MM.1S (cell line): ENCODE measurements at regions not wholly inside any gene's neighbourhood (a gene's known extent, or its start where the extent isn't known, plus 50 kb on each side); places are given as distances from the start of the nearest gene placed in this dataset.

Source experiments
- DNase-seq: peaks from one replicate; pipeline ENCODE4 v3.0.0-alpha.2; 2015
- H2AFZ ChIP-seq: fragments of 300-600 bp; sonication (generic); 2 replicates; pipeline ENCODE4 v1.6.0; 2016; ENCODE audit warnings: antibody characterized with exemption, low read length
- H3F3A ChIP-seq: fragments of 300-600 bp; sonication (generic); 2 replicates; pipeline ENCODE4 v1.6.1; 2016; ENCODE audit warnings: mild to moderate bottlenecking, antibody characterized with exemption, low read length, moderate library complexity, mixed read lengths; ENCODE audit not compliant: insufficient read depth
- H3K27ac ChIP-seq: fragments of 300-600 bp; sonication (generic); 2 replicates; pipeline ENCODE4 v1.5.1; 2016; ENCODE audit warnings: mild to moderate bottlenecking, low read length
- H3K27me3 ChIP-seq: fragments of 300-600 bp; sonication (generic); replicated peaks from 2 replicates; pipeline ENCODE4 v1.6.0; 2016; ENCODE audit warnings: low read length; ENCODE audit not compliant: insufficient read depth
- H3K36me3 ChIP-seq: fragments of 300-600 bp; sonication (generic); replicated peaks from 2 replicates; pipeline ENCODE4 v1.6.1; 2016; ENCODE audit warnings: mild to moderate bottlenecking, low read length, mixed read lengths; ENCODE audit not compliant: insufficient read depth
- H3K4me1 ChIP-seq: fragments of 300-600 bp; sonication (generic); 2 replicates; pipeline ENCODE4 v1.6.1; 2016; ENCODE audit warnings: low read length, mixed read lengths
- H3K4me2 ChIP-seq: fragments of 300-600 bp; sonication (generic); 2 replicates; pipeline ENCODE4 v1.6.0; 2016; ENCODE audit warnings: low read depth, low read length
- H3K4me3 ChIP-seq: fragments of 300-600 bp; sonication (generic); 2 replicates; pipeline ENCODE4 v1.5.1; 2016; ENCODE audit warnings: low read length, mixed read lengths
- H3K79me2 ChIP-seq: fragments of 300-600 bp; sonication (generic); 2 replicates; pipeline ENCODE4 v1.6.1; 2016; ENCODE audit warnings: mixed run types, low read length, mixed read lengths
- H3K9ac ChIP-seq: fragments of 300-600 bp; sonication (generic); 2 replicates; pipeline ENCODE4 v1.6.1; 2016; ENCODE audit warnings: low read length, mixed read lengths
- H3K9me2 ChIP-seq: fragments of 300-600 bp; sonication (generic); replicated peaks from 2 replicates; pipeline ENCODE4 v1.6.1; 2016; ENCODE audit warnings: mild to moderate bottlenecking, low read length, mixed read lengths; ENCODE audit not compliant: insufficient read depth
- H3K9me3 ChIP-seq: fragments of 300-600 bp; sonication (generic); replicated peaks from 2 replicates; pipeline ENCODE4 v1.6.1; 2016; ENCODE audit warnings: mild to moderate bottlenecking, low read length, mixed read lengths; ENCODE audit not compliant: insufficient read depth
- H4K20me1 ChIP-seq: fragments of 300-600 bp; sonication (generic); 2 replicates; pipeline ENCODE4 v1.6.1; 2016; ENCODE audit warnings: mild to moderate bottlenecking, low read length, moderate library complexity, mixed read lengths; ENCODE audit not compliant: insufficient read depth
- EZH2 ChIP-seq: fragments of 300-600 bp; sonication (generic); optimal IDR thresholded peaks from 2 replicates; pipeline ENCODE3; 2017; ENCODE audit warnings: low read depth, mild to moderate bottlenecking, antibody characterized with exemption, low read length, mixed read lengths
- EZH2phosphoT487 ChIP-seq: fragments of 300-600 bp; sonication (generic); IDR thresholded peaks from 2 replicates; pipeline ENCODE4 v1.6.1; 2018; ENCODE audit warnings: antibody characterized with exemption, low read length
- TF ChIP-seq, protein P1 (sequence below): fragments of 300-600 bp; sonication (generic); IDR thresholded peaks from 2 replicates; pipeline ENCODE4 v1.5.1; 2016; ENCODE audit warnings: antibody characterized with exemption, low read length, mixed read lengths

DNA sequence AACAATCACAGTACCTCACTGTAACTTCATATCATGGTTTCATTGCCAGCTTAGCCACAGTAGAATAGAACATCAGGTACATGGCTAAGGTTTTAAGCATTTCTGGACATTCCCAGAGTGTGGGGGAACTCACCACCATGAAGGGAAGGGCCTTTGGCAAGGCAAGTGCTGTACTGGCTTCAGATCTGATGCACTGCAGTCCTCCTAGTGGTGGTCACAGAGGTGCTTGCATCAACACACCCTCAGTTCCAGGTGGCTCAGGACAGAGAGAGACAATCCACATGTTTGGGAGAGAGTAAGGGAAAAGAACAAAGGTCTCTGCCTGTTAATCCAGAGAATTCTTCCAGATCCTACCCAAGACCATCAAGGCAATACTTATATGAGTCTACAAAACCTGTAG is 528.4 kb upstream of the RGS18 start:
- no peaks in the 10 kb centered on the region for H3K9me2 ChIP-seq
- TF ChIP-seq EZH2phosphoT487 (no peak), EZH2 (no peak)
- TF ChIP-seq, protein P1, sequence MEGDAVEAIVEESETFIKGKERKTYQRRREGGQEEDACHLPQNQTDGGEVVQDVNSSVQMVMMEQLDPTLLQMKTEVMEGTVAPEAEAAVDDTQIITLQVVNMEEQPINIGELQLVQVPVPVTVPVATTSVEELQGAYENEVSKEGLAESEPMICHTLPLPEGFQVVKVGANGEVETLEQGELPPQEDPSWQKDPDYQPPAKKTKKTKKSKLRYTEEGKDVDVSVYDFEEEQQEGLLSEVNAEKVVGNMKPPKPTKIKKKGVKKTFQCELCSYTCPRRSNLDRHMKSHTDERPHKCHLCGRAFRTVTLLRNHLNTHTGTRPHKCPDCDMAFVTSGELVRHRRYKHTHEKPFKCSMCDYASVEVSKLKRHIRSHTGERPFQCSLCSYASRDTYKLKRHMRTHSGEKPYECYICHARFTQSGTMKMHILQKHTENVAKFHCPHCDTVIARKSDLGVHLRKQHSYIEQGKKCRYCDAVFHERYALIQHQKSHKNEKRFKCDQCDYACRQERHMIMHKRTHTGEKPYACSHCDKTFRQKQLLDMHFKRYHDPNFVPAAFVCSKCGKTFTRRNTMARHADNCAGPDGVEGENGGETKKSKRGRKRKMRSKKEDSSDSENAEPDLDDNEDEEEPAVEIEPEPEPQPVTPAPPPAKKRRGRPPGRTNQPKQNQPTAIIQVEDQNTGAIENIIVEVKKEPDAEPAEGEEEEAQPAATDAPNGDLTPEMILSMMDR, result no peak
- H3K79me2 ChIP-seq, result no peaks in the 10 kb centered on the region
- H3K4me3 ChIP-seq, result no peak overlapping the region
- H3K27ac ChIP-seq, result no peak overlapping the region
- H3K27me3 ChIP-seq, result no peaks in the 10 kb centered on the region
- H2AFZ ChIP-seq, result no peak overlapping the region
- no peaks in the 10 kb centered on the region for H4K20me1 ChIP-seq
- no peak for DNase-seq
- H3K36me3 ChIP-seq, result no peaks in the 10 kb centered on the region
- H3K9ac ChIP-seq, result no peak overlapping the region
- H3K4me2 ChIP-seq, result no peak overlapping the region
- H3K4me1 ChIP-seq, result no peaks in the 10 kb centered on the region
- no peaks in the 10 kb centered on the region for H3F3A ChIP-seq
- H3K9me3 ChIP-seq, result no peaks in the 10 kb centered on the region

DNA sequence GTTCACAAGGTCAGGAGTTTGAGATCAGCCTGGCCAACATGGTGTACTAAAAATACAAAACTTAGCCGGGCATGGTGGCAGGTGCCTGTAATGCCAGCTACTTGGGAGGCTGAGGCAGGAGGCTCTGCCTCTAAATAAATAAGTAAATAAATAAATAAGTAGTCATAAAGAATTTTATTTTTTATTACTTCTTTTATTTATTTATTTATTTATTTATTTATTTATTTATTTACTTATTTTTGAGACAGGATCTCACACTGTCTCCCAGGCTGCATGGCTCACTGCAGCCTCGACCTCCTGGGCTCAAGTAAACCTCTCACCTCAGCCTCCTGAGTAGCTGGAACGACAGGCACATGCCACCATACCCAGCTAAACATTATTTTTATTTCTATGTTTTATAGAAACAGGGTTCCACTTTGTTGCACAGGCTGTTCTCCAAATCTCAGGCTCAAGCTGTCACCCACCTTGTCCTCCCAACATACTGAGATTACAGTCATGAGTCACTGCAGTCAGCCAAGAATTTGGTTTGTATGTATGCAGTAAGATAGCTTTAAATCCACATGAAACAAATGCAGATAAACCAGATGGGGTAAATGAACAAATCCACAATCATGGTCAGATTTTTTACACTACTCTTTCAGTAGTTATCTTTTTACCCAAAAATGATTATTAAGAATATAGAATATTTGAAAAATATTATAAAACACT is 523.3 kb upstream of the RGS18 start:
- Histone ChIP-seq H4K20me1 (no peaks in the 10 kb centered on the region), H3K36me3 (no peaks in the 10 kb centered on the region), H3F3A (no peaks in the 10 kb centered on the region), H3K4me1 (no peaks in the 10 kb centered on the region), H2AFZ (no peak overlapping the region), H3K4me2 (no peak overlapping the region), H3K27me3 (no peaks in the 10 kb centered on the region), H3K9me2 (no peaks in the 10 kb centered on the region), H3K79me2 (no peaks in the 10 kb centered on the region), H3K4me3 (no peak overlapping the region), H3K9me3 (no peaks in the 10 kb centered on the region), H3K9ac (no peak overlapping the region), H3K27ac (no peak overlapping the region)
- DNase-seq, result no peak
- TF ChIP-seq, protein P1, result no peak
- TF ChIP-seq EZH2phosphoT487, result no peak
- TF ChIP-seq EZH2, result no peak

DNA sequence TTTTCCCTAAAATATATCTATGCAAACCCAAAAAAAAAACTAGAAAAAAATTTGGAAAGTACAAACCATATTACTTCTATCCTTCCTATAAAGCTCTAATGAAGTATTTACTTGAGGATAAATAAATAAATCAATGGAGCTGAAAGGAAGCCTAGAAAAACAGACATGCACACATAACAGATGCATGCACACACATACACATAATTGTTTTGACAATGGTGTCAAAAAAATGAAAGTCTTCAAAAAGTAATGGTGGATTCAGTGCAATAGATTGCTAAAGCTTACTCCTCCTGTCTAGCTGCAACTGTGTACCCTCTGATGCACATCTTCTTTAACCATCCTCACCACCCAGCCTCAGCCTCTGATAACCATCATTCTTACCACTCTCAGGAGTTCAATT is 521.9 kb upstream of the RGS18 start:
- no peaks in the 10 kb centered on the region for H3K4me1 ChIP-seq
- H3F3A ChIP-seq, result no peaks in the 10 kb centered on the region
- TF ChIP-seq EZH2 (no peak), EZH2phosphoT487 (no peak)
- TF ChIP-seq, protein P1, result no peak
- H3K4me3 ChIP-seq, result no peak overlapping the region
- no peak overlapping the region for H3K27ac ChIP-seq
- H3K9ac ChIP-seq, result no peak overlapping the region
- H3K79me2 ChIP-seq, result no peaks in the 10 kb centered on the region
- H3K27me3 ChIP-seq, result no peaks in the 10 kb centered on the region
- H3K9me3 ChIP-seq, result no peaks in the 10 kb centered on the region
- H3K4me2 ChIP-seq, result no peak overlapping the region
- DNase-seq, result no peak
- H3K9me2 ChIP-seq, result no peaks in the 10 kb centered on the region
- H2AFZ ChIP-seq, result no peak overlapping the region
- H3K36me3 ChIP-seq, result no peaks in the 10 kb centered on the region
- no peaks in the 10 kb centered on the region for H4K20me1 ChIP-seq
